DOHH2 (cell line): ENCODE measurements at regions not wholly inside any gene's neighbourhood (a gene's known extent, or its start where the extent isn't known, plus 50 kb on each side); places are given as distances from the start of the nearest gene placed in this dataset.

ENCODE experiments used
- H3F3A ChIP-seq: fragments of 200-600 bp; sonication (generic), shearing (Covaris generic); 2 replicates; pipeline ENCODE4 v1.6.0; 2016; ENCODE audit warnings: antibody characterized with exemption, mild to moderate bottlenecking; ENCODE audit not compliant: control insufficient read depth, insufficient read depth
- H3K27ac ChIP-seq: fragments of 200-600 bp; sonication (generic); 2 replicates; pipeline ENCODE4 v1.5.1; 2014; ENCODE audit warnings: low read depth, mild to moderate bottlenecking, low read length, moderate library complexity
- H3K27me3 ChIP-seq: fragments of 200-600 bp; sonication (generic); 2 replicates; pipeline ENCODE4 v1.6.1; 2014; ENCODE audit warnings: mild to moderate bottlenecking, low read length, mixed read lengths; ENCODE audit not compliant: control insufficient read depth
- H3K36me3 ChIP-seq: fragments of 200-600 bp; sonication (generic); 2 replicates; pipeline ENCODE4 v1.6.1; 2014; ENCODE audit warnings: mild to moderate bottlenecking, low read length, moderate library complexity, mixed read lengths; ENCODE audit not compliant: control insufficient read depth
- H3K4me1 ChIP-seq: fragments of 200-600 bp; sonication (generic); 2 replicates; pipeline ENCODE4 v1.6.1; 2014; ENCODE audit warnings: mild to moderate bottlenecking, low read length, mixed read lengths; ENCODE audit not compliant: control insufficient read depth
- H3K4me2 ChIP-seq: fragments of 200-600 bp; sonication (generic); 2 replicates; pipeline ENCODE4 v1.6.0; 2014; ENCODE audit warnings: mild to moderate bottlenecking, low read length, moderate library complexity
- H3K4me3 ChIP-seq: fragments of 200-600 bp; sonication (generic); 2 replicates; pipeline ENCODE4 v1.5.1; 2014; ENCODE audit warnings: mild to moderate bottlenecking, low read length, mixed read lengths
- H3K79me2 ChIP-seq: fragments of 200-600 bp; sonication (generic); 2 replicates; pipeline ENCODE4 v1.6.1; 2014; ENCODE audit warnings: mild to moderate bottlenecking, low read length, mixed read lengths; ENCODE audit not compliant: control insufficient read depth
- H3K9me2 ChIP-seq: fragments of 200-600 bp; sonication (generic); replicated peaks from 2 replicates; pipeline ENCODE4 v1.6.1; 2014; ENCODE audit warnings: mild to moderate bottlenecking, low read length, mixed read lengths; ENCODE audit not compliant: control insufficient read depth
- H3K9me3 ChIP-seq: fragments of 200-600 bp; sonication (generic); 2 replicates; pipeline ENCODE4 v1.6.1; 2014; ENCODE audit warnings: antibody characterized with exemption, low read length, mixed read lengths; ENCODE audit not compliant: control insufficient read depth, insufficient read depth
- H4K20me1 ChIP-seq: fragments of 200-600 bp; sonication (generic); 2 replicates; pipeline ENCODE4 v1.6.0; 2014; ENCODE audit warnings: low read depth, mild to moderate bottlenecking, antibody characterized with exemption, low read length, moderate library complexity; ENCODE audit not compliant: control insufficient read depth, insufficient read depth
- CTCF ChIP-seq: fragments of 200-600 bp; sonication (generic); IDR thresholded peaks from one replicate; pipeline ENCODE4 v1.5.1; 2014; ENCODE audit warnings: antibody characterized with exemption, mild to moderate bottlenecking, low read depth, low read length; ENCODE audit not compliant: poor library complexity, severe bottlenecking
- EZH2phosphoT487 ChIP-seq: fragments of 200-600 bp; sonication (generic); IDR thresholded peaks from 2 replicates; pipeline ENCODE4 v1.6.1; 2017; ENCODE audit warnings: borderline replicate concordance, mild to moderate bottlenecking, antibody characterized with exemption, low read length, moderate library complexity, mixed read lengths

DNA sequence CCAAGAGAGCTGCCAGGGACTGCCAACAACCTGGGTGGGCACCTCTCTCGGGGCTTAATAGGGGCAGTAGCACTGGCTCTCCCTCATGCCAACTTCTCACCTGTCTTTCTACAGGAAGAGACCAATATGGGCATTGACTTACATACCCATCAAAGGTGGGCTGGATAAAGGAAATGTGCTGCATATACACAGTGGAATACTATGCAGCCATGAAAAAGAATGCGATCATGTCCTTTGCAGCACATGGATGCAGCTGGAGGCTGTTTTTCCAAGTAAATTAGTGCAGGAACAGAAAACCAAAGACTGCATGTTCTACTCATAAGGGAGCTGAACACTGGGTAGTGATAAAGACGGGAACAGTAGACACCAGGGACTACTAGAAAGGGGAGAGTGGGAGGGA lies 172.5 kb downstream of the URB2 start:
- Histone ChIP-seq H3K9me3 (0 out of 2 replicates have a peak, but pooled peaks cover under 1% of the 10 kb centered on the region), H3K4me2 (no peak overlapping the region), H3K27me3 (peaks cover 3% of the 10 kb centered on the region; the same call in 1 of the 2 replicates), H3K9me2 (no peaks in the 10 kb centered on the region), H3K79me2 (no peaks in the 10 kb centered on the region), H3K4me1 (no peaks in the 10 kb centered on the region), H4K20me1 (no peaks in the 10 kb centered on the region), H3F3A (no peaks in the 10 kb centered on the region), H3K36me3 (no peaks in the 10 kb centered on the region), H3K4me3 (no peak overlapping the region), H3K27ac (no peak overlapping the region)
- no peak for TF ChIP-seq CTCF
- TF ChIP-seq EZH2phosphoT487: no peak

DNA sequence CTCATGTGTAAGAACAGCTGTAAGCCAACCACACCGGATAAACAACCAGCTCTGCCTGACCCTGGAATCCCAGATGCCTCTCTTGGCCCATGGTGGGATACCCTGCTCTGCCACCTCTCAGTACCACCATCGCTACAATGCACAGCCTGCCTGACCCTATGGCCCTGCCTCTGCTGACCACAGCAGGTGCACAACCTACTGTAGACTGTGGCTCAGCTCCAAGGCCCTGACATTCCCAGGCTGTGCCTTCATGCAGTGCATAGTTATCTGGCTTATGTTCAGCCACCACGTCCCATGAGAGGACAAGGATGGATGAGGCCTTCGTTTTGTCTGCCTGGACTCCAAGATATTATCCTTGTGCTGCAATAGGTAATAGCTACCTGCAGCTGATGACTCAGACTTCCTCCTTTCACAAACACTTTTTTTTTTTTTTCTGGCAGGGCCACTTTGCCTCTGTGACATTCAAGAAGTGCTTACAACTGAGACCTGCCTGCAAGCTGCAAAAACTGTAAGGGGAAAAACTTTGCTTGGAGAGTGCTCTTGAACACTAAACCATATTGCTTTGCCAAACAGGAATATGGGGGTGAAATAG lies 177.7 kb downstream of the URB2 start:
- no peak overlapping the region for H3K4me2 ChIP-seq
- peaks cover 15% of the 10 kb centered on the region; the same call in 1 of the 2 replicates for H3K9me3 ChIP-seq
- TF ChIP-seq EZH2phosphoT487 (no peak), CTCF (no peak)
- H3K27me3 ChIP-seq: no peaks in the 10 kb centered on the region
- no peaks in the 10 kb centered on the region for H3K9me2 ChIP-seq
- H3K4me3 ChIP-seq: no peak overlapping the region
- H3K36me3 ChIP-seq: no peaks in the 10 kb centered on the region
- no peaks in the 10 kb centered on the region for H3K79me2 ChIP-seq
- no peaks in the 10 kb centered on the region for H3K4me1 ChIP-seq
- H3K27ac ChIP-seq: no peak overlapping the region
- H4K20me1 ChIP-seq: no peaks in the 10 kb centered on the region
- no peaks in the 10 kb centered on the region for H3F3A ChIP-seq

GRCh38 chr1:229808272-229808671 lies 182.2 kb downstream of the URB2 start:
- no peaks in the 10 kb centered on the region for H3K36me3 ChIP-seq
- no peaks in the 10 kb centered on the region for H3K27me3 ChIP-seq
- no peak overlapping the region for H3K4me2 ChIP-seq
- H3K79me2 ChIP-seq: no peaks in the 10 kb centered on the region
- peaks cover 15% of the 10 kb centered on the region; the same call in 1 of the 2 replicates for H3K9me3 ChIP-seq
- no peaks in the 10 kb centered on the region for H3K9me2 ChIP-seq
- no peaks in the 10 kb centered on the region for H3K4me1 ChIP-seq
- no peaks in the 10 kb centered on the region for H3F3A ChIP-seq
- H3K27ac ChIP-seq: no peak overlapping the region
- TF ChIP-seq CTCF (no peak), EZH2phosphoT487 (no peak)
- no peak overlapping the region for H3K4me3 ChIP-seq
- H4K20me1 ChIP-seq: no peaks in the 10 kb centered on the region
